HG03280 (cell line): ENCODE measurements at regions not wholly inside any gene's neighbourhood (a gene's known extent, or its start where the extent isn't known, plus 50 kb on each side); places are given as distances from the start of the nearest gene placed in this dataset.
"Not testable (repeated sequence)": the region's sequence is repeated elsewhere in the genome, so short reads cannot be mapped to it uniquely, and the experiment has no call there.

ENCODE experiments used
- ATAC-seq: cut with Tn5 transposase; IDR thresholded peaks from one replicate; pipeline ENCODE4 v1.9.1; 2021; ENCODE audit warnings: mild to moderate bottlenecking, moderate library complexity; ENCODE audit not compliant: unreplicated experiment

DNA sequence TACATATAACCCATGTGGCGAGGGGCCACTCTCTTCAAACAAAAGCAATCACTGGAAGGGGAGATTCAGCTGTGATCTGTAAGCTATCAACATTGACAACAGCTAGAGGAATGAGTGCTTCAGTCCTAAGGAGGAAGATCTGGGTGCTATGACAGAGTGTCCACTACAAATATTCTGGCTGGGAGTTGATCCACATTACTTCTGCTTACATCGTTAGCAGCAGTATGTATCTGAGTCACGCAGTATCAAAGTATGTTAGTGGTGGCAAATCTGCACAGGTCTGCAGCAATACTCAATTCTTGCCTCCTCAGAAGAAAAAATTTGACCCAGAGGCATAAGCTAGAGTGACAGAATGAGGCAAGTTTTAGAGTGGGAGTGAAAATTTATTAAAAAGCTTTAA, 267.0 kb downstream of the PTH2R start:
- ATAC-seq: no peak

DNA sequence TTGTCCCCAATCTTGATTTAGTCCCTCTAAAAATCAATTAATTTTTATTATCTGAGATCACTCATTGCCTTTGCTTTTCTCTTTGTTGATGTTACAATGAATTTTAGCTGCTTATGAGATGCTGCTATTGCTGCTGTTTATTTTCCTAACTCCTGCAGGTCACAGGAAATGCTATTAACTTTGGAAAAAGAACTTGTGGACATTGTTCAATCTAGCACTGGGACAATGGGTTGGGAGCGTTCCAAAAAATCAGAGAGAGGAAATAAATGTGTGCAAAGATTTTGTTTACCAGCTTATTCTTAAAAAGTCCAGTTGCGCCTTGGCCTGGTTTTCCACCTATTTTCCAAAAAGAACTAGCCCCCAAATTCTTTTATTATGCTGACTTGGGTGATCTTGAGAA, 268.3 kb downstream of the PTH2R start:
- no peak for ATAC-seq

DNA sequence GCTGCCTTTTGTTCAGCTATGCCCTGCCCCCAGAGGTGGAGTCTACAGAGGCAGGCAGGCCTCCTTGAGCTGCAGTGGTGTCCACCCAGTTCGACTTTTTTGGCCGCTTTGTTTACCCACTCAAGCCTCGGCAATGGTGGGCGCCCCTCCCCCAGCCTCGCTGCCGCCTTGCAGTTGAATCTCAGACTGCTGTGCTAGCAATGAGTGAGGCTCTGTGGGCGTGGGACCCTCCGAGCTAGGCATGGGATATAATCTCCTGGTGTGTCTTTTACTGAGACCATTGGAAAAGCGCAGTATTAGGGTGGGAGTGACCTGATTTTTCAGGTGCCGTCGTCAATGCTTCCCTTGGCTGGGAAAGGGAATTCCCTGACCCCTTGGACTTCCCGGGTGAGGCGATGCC, 279.3 kb downstream of the PTH2R start:
- not testable (repeated sequence) for ATAC-seq

DNA sequence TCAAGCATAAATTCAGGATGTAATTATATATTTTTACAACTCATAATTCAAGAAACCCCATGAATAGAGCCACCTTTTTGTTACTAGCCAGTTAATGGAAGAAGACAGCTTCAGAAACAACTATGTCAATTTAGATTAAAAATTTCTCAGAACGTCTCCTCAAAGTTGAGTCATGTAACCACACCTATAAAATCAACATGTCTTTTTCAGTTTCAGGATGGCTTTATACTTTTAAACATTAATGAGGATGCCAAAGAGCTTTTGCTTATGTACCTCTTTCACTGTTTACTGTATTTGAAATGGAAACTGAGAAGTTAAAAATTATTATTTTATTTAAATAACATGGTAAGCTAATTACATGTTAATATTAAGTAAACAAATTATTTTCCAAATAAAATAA, 280.1 kb downstream of the PTH2R start:
- no peak for ATAC-seq

DNA sequence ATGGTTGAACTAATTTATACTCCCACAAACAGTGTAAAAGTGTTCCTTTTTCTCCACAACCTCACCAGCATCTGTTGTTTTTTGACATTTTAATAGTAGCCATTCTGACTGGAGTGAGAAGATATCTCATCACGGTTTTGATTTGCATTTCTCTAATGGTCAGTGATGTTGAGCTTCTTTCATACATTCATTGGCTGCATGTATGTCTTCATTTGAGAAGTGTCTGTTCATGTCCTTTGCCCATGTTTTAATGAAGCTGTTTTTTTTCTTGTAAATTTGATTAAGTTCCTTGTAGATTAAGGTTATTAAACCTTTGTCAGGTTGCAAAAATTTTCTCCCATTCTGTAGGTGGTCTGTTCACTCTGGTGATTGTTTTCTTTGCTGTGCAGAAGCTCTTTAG, 281.1 kb downstream of the PTH2R start:
- ATAC-seq: not testable (repeated sequence)

DNA sequence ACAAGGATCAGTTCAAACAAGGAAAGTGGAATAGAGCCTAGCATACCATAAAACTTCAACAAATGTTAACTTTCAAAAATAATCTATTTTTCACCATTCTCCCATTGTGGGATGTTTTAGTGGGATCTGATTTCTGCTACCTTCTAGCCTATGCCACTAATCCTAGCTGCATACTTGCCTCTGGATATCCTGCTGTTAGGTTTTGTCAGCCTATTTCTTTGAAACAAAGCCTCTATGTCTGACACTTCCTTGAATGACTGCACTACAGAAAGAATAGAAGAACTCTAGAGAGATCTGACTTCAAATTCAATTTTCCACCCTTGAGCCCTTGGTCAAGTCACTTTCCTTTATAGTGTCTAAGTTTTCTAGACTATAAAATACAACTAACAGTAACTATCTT, 291.5 kb downstream of the PTH2R start:
- no peak for ATAC-seq

DNA sequence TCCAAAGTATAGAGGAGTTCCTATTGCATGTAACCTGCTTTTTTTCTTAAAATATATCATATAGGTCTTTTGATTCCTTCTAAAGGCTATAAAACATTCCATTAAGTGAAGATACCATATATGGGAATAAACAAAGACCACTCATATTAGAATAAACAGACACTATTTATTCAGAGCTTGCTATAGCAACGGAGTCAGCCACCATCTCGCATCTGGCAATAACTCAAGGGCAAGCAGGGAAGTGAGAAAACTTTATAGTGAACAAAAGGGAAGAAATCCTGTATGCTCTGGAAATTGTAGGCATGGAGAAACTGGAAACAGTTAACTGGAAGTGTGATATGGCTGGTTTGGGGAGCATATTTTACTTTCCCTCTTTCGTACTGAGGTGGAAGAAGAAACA, 301.9 kb downstream of the PTH2R start:
- ATAC-seq: no peak

DNA sequence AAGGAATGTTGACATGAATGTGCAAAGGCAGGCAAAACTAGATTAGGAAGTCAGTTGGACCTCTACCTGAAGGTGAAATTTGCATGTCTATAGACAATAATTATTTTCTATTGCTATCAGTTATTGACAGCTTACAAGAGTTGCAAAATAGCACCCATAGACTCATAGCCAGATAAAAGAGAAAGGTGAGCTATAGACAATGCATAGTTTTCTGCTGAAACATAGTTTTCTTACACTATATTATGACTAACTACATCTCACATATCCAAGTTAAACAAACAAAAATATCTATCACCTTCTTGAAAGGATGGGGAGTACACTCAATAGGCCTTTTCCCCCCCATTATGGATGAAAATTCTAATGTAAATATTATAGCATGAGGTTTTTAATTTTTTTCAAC, 305.0 kb downstream of the PTH2R start:
- no peak for ATAC-seq

DNA sequence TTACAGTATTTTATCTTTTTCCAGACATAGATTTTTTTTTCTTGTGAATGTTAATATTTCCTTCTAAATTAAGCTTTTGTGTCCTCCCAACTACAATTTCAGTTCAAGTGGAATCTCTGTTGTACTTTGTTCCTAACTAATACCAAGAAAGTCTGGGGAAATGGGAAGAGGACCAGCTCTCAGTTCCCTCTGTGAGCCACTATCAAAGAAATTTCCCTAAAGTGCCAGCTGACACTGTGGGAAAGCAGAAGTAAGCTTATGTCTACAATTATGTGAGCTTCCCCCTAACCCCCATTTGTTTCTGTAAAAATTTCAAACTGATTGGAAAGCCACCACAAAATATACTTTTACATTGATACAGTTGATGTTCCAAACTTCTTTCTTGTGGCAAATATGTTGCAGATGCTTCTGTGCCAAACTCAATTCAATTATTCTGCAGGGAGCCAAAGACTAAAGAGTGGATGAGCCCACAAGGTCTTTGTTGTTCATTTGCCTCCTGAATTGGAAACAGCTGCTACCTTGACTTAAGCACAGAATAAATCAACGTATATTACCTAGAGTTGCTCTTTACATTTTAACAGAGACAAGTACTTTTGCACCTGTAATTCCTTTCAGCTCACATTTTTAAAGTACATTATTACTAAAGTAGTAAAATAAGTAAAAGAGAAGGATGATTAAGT, 306.6 kb downstream of the PTH2R start:
- ATAC-seq: no peak

DNA sequence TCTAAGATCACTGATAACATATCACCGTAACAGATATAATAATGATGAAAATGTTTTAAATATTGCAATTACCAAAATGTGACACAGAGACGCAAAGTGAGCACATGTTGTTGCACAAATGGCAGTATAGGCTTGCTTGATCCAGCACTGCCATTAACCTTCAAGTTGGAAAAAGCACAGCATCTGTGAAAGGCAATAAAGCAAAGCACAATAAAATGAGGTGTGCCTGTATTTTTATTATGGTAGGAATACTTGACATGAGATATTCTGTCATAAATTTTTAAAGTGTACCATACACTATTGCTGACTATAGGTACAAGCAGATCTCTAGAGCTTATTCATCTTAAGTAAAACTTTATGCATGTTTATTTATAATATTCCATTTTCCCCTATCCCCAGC, 312.2 kb downstream of the PTH2R start:
- ATAC-seq: no peak

DNA sequence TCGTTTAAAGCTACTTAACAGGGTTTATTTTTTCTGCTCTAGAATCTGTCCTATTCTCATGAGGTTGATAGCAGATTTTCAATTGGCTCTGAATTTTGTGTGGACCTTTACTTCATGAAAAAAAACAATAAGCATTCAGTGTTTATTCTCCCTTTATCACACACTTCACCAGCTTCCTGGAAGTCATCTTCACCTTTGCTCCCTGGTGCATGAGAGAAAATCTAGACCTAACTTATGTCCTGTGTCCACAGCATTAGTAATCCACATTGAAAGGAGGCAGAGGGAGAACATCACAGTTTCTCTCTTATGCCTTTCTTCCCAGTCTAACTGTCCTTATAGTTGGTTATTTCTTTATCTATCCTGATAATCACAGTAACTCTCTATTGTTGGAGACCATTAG, 316.1 kb downstream of the PTH2R start:
- no peak for ATAC-seq

DNA sequence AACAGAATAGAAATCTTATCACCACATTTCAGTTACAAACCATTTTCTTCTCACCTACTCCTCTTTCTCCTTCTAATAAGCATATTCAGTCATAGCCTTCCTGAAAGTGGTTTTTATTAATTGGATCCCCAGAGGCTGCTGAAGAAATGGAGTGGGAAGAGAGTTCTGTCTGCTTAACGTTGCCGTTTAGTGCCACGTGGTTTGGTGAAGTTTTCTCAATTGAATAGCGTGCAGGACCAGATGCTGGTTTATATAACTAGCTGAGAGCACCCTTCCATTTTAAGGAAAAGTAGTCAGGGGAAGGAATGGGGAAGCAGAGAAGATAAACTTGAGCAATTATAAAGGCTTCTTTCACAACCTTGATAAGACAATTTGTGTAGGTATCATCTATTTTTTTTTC, 318.7 kb downstream of the PTH2R start:
- ATAC-seq: no peak

DNA sequence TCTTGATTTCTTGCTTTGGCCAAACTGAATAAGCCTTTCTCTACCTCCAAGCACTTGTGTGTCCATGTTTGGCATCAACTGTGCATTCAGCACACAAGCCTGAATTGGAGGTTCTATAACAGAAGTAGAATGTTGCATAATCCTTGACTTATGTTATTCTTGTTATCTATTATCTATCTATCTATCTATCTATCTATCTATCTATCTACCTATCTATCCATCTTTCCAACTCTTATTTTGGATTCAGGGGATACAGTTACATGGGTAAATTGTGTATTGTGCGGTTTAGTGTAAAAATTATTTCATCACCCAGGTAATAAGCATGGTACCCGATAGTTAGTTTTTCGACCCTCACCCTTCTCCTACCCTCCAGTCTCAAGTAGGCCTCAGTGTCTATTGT, 319.6 kb downstream of the PTH2R start:
- ATAC-seq: no peak

DNA sequence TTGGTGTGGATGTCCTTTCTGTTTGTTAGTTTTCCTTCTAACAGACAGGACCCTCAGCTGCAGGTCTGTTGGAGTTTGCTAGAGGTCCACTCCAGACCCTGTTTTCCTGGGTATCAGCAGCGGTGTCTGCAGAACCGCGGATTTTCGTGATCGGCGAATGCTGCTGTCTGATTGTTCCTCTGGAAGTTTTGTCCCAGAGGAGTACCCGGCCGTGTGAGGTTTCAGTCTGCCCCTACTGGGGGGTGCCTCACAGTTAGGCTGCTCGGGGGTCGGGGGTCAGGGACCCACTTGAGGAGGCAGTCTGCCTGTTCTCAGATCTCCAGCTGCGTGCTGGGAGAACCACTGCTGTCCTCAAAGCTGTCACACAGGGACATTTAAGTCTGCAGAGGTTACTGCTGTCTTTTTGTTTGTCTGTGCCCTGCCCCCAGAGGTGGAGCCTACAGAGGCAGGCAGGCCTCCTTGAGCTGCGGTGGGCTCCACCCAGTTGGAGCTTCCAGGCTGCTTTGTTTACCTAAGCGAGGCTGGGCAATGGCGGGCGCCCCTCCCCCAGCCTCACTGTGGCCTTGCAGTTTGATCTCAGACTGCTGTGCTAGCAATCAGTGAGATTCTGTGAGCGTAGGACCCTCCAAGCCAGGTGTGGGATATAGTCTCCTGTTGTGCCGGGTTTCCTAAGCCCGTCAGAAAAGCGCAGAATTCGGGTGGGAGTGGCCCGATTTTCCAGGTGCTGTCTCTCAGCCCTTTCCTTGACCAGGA, 345.2 kb downstream of the PTH2R start:
- not testable (repeated sequence) for ATAC-seq

DNA sequence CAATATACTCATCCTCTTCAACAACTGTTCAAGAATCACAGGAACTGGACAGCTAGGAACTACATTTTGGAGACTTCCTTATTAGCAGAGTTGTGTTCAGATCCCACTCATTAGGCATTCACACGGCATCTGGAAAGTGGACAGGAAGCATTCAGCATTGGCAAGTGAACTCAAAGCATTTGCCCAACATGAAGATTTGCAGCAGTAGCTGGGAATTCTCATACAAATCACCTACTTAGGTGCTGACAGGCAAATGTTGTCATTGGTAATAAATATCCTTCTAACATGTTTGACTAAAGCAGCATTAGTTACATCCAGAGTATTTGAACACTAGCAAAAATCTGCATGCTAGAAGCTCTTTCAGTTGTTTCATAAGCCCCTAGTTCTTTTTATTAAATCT, 350.8 kb downstream of the PTH2R start:
- ATAC-seq: no peak

DNA sequence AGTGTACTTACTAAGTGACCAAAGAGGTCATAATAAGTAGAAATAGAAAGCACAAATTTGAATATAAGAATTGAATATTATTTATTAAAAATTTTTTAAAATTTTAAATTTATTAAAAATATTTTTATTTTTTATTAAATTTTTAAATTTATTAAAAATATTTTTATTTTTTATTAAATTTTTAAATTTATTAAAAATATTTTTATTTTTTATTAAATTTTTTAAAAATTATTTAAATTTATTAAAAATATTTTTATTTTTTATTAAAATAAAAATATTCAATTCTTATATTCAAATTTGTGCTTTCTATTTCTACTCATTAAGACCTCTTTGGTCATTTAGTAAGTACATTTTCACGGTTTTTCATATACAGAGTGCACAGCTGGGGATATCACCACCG, 366.5 kb downstream of the PTH2R start:
- ATAC-seq: not testable (repeated sequence)

DNA sequence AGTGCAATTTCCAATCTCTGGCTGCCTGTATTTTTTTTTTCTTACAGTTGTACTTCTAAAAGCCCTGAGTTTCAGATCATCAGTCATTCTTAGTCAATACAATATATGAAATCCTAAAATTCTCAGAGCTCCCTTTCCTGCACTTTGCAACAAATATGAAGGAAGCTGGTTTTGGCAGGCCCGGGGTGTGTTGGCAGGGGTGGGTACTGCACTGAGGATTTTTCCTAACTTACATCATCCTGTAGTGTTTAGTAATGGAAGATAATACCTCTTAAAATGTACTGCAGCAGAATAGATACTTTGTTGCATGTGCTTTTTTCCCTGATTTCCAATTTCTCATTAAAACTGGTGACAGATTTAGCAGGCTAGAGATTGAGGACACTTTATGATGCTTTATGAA, 374.6 kb downstream of the PTH2R start:
- no peak for ATAC-seq

DNA sequence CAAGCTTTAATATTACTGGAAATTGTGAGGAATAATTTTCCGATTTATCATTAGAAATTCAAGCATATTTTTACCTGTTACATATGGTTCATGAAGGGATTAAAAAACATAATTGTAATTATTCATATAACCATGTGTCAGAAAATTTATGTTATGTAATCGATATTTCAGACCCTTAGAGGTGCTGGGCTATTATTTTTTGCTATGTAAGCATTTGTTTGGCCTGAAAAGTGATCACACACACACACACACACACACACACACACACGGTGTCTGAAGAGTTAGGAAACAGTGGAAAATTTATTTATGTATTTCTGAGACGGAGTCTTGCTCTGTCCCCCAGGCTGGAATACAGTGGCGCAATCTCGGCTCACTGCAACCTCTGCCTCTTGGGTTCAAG, 375.5 kb downstream of the PTH2R start:
- ATAC-seq: no peak

DNA sequence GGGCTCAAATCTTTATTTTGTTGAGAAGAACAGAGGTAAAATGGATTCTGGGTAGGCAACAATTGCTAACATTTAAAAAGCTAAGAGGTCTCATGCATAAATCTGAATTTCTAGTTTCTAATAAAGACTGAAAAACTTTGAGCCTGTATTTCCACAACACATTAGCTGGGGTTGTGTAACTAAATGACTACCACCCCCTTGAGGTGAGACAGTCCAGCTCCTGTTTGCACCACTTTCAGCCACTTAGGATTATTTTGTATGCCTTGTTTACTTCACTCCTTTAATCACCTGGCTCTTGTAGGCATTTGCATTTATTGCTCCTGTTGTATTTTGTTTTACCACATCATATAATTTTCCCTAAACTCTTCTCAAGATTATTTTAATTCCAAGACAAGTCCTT, 376.6 kb downstream of the PTH2R start:
- no peak for ATAC-seq

DNA sequence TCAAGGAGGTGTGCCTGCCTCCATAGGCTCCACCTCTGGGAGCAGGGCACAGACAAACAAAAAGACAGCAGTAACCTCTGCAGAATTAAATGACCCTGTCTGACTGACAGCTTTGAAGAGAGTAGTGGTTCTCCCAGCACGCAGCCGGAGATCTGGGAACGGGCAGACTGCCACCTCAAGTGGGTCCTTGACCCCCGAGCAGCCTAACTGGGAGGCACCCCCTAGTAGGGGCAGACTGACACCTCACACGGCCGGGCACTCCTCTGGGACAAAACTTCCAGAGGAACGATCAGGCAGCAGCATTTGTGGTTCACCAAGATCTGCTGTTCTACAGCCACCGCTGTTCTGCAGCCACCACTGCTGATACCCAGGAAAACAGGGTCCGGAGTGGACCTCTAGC, 378.2 kb downstream of the PTH2R start:
- not testable (repeated sequence) for ATAC-seq

DNA sequence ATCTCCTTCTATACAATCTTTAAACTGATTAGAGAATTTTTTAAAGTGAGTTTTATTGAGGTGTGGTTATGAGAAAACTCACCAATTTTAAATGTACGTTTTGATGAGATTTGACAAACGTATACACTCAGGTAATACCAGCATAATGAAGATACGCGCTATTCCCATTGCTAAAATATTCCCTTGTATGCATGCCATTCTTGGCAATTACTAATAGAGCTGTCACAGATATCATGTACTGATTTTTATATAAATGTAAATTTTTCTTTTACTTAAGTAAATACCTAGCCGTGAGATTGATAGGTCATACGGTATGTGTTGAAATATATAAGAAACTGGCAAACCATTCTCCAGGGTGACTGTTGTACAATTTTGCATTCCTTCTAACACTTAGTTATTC, 384.7 kb downstream of the PTH2R start:
- no peak for ATAC-seq

DNA sequence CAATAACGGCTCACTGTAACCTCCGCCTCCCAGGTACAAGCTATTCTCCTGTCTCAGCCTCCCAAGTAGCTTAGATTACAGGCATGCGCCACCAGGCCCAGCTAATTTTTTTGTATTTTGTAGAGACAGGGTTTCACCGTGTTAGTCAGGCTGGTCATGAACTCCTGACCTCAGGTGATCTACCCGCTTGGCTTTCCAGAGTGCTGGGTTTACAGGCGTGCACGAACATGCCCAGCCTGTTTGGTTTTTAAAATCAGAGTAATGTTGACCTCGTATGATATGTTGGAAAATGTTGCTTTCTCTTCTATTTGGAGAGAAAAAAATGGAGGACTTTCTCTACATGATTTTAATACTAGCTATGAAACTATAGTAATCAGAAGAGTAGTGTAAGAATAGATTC, 386.2 kb downstream of the PTH2R start:
- no peak for ATAC-seq

DNA sequence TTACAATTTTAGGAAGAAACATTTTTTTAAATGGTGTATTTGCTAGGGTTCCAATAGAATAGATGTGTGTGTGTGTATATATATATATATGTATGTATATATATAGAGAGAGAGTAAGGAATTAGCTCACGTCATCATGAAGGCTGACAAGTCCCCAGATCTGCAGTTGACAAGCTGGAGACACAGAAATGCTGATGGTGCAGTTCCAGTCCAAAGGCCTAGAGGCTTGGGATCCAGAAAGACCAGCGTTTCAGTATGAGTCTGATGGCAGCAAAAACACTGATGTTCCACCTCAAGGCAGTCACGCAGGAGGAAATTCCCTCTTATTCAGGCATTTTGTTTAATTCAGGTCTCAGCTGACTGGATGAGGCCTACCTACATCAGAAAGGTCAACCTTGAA, 386.8 kb downstream of the PTH2R start:
- ATAC-seq: no peak
